MM.1S (cell line): ENCODE measurements at regions not wholly inside any gene's neighbourhood (a gene's known extent, or its start where the extent isn't known, plus 50 kb on each side); places are given as distances from the start of the nearest gene placed in this dataset.

ENCODE experiments used
- EZH2 ChIP-seq: fragments of 300-600 bp; sonication (generic); optimal IDR thresholded peaks from 2 replicates; pipeline ENCODE3; 2017; ENCODE audit warnings: low read depth, mild to moderate bottlenecking, antibody characterized with exemption, low read length, mixed read lengths
- EZH2phosphoT487 ChIP-seq: fragments of 300-600 bp; sonication (generic); IDR thresholded peaks from 2 replicates; pipeline ENCODE4 v1.6.1; 2018; ENCODE audit warnings: antibody characterized with exemption, low read length
- TF ChIP-seq, protein P1 (sequence below): fragments of 300-600 bp; sonication (generic); IDR thresholded peaks from 2 replicates; pipeline ENCODE4 v1.5.1; 2016; ENCODE audit warnings: antibody characterized with exemption, low read length, mixed read lengths

- TF ChIP-seq, protein P1, sequence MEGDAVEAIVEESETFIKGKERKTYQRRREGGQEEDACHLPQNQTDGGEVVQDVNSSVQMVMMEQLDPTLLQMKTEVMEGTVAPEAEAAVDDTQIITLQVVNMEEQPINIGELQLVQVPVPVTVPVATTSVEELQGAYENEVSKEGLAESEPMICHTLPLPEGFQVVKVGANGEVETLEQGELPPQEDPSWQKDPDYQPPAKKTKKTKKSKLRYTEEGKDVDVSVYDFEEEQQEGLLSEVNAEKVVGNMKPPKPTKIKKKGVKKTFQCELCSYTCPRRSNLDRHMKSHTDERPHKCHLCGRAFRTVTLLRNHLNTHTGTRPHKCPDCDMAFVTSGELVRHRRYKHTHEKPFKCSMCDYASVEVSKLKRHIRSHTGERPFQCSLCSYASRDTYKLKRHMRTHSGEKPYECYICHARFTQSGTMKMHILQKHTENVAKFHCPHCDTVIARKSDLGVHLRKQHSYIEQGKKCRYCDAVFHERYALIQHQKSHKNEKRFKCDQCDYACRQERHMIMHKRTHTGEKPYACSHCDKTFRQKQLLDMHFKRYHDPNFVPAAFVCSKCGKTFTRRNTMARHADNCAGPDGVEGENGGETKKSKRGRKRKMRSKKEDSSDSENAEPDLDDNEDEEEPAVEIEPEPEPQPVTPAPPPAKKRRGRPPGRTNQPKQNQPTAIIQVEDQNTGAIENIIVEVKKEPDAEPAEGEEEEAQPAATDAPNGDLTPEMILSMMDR = no peak
- TF ChIP-seq EZH2 (no peak), EZH2phosphoT487 (no peak)
Measured at GRCh38 chr2:217105733-217106649, 246.1 kb upstream of the TNP1 start.
